Endodermal cell (in vitro differentiated cells): ENCODE measurements at regions not wholly inside any gene's neighbourhood (a gene's known extent, or its start where the extent isn't known, plus 50 kb on each side); places are given as distances from the start of the nearest gene placed in this dataset.

Source experiments
- DNase-seq: peaks from one replicate; pipeline ENCODE4 v3.0.0-alpha.2; 2017
- H3K27ac ChIP-seq: 2 replicates; pipeline ENCODE4 v1.5.1; 2013; ENCODE audit warnings: mild to moderate bottlenecking, low read depth, low read length, moderate library complexity
- H3K27me3 ChIP-seq: 2 replicates; pipeline ENCODE4 v1.6.1; 2013; ENCODE audit warnings: mild to moderate bottlenecking, low read length, moderate library complexity; ENCODE audit not compliant: insufficient read depth, control insufficient read depth, poor library complexity, severe bottlenecking
- H3K36me3 ChIP-seq: 2 replicates; pipeline ENCODE4 v1.7.0; 2013; ENCODE audit warnings: mild to moderate bottlenecking, low read length, moderate library complexity; ENCODE audit not compliant: control insufficient read depth, insufficient read depth
- H3K4me1 ChIP-seq: one replicate; pipeline ENCODE4 v1.7.0; 2013; ENCODE audit warnings: low read length; ENCODE audit not compliant: control insufficient read depth, insufficient read depth
- H3K4me3 ChIP-seq: 2 replicates; pipeline ENCODE4 v1.5.1; 2013; ENCODE audit warnings: mild to moderate bottlenecking, low read length, moderate library complexity
- H3K9ac ChIP-seq: 2 replicates; pipeline ENCODE4 v1.6.1; 2013; ENCODE audit warnings: mild to moderate bottlenecking, low read length, moderate library complexity; ENCODE audit not compliant: poor library complexity, severe bottlenecking; ENCODE audit errors: extremely low read depth
- H3K9me3 ChIP-seq: 2 replicates; pipeline ENCODE4 v1.6.1; 2013; ENCODE audit warnings: mild to moderate bottlenecking, low read length, moderate library complexity; ENCODE audit not compliant: control insufficient read depth
- H3K27ac Mint-ChIP-seq: 2 replicates; pipeline ENCODE4 v1.8.0; 2020; ENCODE audit warnings: mixed read lengths
- H3K27me3 Mint-ChIP-seq: 2 replicates; pipeline ENCODE4 v1.8.0; 2021; ENCODE audit warnings: mild to moderate bottlenecking, mixed read lengths; ENCODE audit not compliant: insufficient read depth
- H3K36me3 Mint-ChIP-seq: 2 replicates; pipeline ENCODE4 v1.8.0; 2020; ENCODE audit warnings: low read depth, mixed read lengths
- H3K4me1 Mint-ChIP-seq: 2 replicates; pipeline ENCODE4 v1.8.0; 2020; ENCODE audit warnings: mixed read lengths
- H3K4me3 Mint-ChIP-seq: 2 replicates; pipeline ENCODE4 v1.8.0; 2020; ENCODE audit warnings: mild to moderate bottlenecking, moderate library complexity, mixed read lengths
- H3K9me3 Mint-ChIP-seq: 2 replicates; pipeline ENCODE4 v1.8.0; 2020; ENCODE audit warnings: mild to moderate bottlenecking, mixed read lengths
- WGBS, 2 experiments: methylation state at CpG; one replicate each; pipeline versions ENCODE4 v1.1.5 to v1.1.7; 2013; ENCODE audit warnings: missing lambda C conversion rate in 2 of 2, mixed read lengths in 1 of 2; ENCODE audit not compliant: insufficient coverage in 1 of 2, insufficient read length in 1 of 2; 5-methylcytosine and 5-hydroxymethylcytosine counted together
- TF ChIP-seq, protein P1 (sequence below): fragments of 200-600 bp; sonication (generic); conservative IDR thresholded peaks from 2 replicates; pipeline ENCODE4 v1.5.0; 2021; ENCODE audit warnings: antibody characterized with exemption, mild to moderate bottlenecking

DNA sequence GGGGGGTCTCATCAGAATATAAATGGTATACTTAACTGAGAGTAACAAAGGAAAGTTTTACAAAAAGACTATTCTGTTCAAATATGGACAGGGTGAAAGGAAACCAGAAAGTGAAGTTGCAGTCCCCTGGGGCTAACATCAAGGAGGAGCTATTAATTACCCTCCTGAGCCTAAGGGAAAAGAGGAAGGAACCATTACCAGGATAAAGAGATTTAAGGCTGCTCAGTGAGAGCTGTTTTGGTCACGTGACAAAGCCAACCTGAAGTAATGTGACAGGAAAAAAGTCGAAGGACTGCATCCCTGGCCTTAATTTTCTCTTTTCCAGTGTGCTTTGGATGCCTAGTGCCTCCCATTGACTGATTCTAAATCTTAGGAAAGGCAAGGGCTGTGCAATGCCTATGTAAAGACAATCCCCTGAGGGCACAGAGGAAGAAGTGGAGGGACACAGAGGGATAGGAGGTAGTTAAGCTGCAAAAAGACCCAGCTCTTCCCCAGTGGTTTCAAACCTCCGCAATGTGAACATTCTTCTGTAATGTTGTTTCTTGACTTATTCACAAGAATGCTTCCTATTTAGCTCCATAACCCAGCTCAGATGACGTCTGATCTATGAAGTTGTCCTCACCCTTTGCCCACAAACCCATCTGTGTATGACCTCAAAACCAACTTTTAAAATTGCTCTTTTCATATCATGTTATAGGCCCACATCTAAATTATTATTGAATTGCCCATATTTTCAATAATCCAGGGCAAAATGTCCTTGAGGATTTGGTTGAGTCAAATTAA, 187.7 kb upstream of the DCN start:
- Histone ChIP-seq H3K4me3 (no peak overlapping the region), H3K36me3 (no peaks in the 10 kb centered on the region), H3K27ac (no peak overlapping the region), H3K4me1 (no peaks in the 10 kb centered on the region), H3K27me3 (no peaks in the 10 kb centered on the region), H3K9ac (no peak overlapping the region), H3K9me3 (no peaks in the 10 kb centered on the region)
- DNase-seq = peak; percentile 65
- peaks cover 3% of the 10 kb centered on the region for H3K27me3 Mint-ChIP-seq
- WGBS, 2 experiments = 62% methylated on average over 4 of the region's 4 CpGs
- H3K36me3 Mint-ChIP-seq = no peaks in the 10 kb centered on the region
- peaks cover 2% of the 10 kb centered on the region for H3K9me3 Mint-ChIP-seq
- TF ChIP-seq, protein P1, sequence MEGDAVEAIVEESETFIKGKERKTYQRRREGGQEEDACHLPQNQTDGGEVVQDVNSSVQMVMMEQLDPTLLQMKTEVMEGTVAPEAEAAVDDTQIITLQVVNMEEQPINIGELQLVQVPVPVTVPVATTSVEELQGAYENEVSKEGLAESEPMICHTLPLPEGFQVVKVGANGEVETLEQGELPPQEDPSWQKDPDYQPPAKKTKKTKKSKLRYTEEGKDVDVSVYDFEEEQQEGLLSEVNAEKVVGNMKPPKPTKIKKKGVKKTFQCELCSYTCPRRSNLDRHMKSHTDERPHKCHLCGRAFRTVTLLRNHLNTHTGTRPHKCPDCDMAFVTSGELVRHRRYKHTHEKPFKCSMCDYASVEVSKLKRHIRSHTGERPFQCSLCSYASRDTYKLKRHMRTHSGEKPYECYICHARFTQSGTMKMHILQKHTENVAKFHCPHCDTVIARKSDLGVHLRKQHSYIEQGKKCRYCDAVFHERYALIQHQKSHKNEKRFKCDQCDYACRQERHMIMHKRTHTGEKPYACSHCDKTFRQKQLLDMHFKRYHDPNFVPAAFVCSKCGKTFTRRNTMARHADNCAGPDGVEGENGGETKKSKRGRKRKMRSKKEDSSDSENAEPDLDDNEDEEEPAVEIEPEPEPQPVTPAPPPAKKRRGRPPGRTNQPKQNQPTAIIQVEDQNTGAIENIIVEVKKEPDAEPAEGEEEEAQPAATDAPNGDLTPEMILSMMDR = no peak
- H3K4me1 Mint-ChIP-seq = peaks cover 26% of the 10 kb centered on the region
- no peak overlapping the region for H3K4me3 Mint-ChIP-seq
- H3K27ac Mint-ChIP-seq = no peak overlapping the region

DNA sequence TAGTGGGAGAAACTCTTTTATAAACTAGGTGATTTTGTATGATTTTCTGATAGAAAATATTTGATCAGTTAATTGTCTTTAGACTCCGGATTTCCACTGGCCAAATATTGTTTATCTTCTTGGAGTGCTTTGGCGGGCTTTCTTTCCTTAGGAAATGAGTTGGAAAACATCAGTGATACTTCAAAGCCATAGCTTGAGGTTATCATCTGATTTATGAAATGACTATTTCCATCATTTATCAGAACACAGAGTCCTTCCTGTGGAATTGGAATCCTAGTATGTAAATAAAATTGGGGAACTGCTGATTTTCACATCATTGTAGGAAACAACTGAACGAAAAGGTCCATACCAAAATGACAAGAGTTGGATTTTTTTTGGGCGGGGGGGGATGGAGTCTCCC, 186.0 kb upstream of the DCN start:
- Histone ChIP-seq H3K36me3 (no peaks in the 10 kb centered on the region), H3K9me3 (no peaks in the 10 kb centered on the region), H3K4me3 (peak overlapping the region; percentile 54), H3K27ac (no peak overlapping the region), H3K27me3 (no peaks in the 10 kb centered on the region), H3K9ac (no peak overlapping the region), H3K4me1 (no peaks in the 10 kb centered on the region)
- DNase-seq = no peak
- Mint-ChIP-seq H3K36me3 (no peaks in the 10 kb centered on the region), H3K9me3 (peaks cover 2% of the 10 kb centered on the region), H3K4me1 (peaks cover 24% of the 10 kb centered on the region), H3K27ac (no peak overlapping the region), H3K4me3 (no peak overlapping the region), H3K27me3 (peaks cover 3% of the 10 kb centered on the region)
- TF ChIP-seq, protein P1 = no peak
- 80 to 93% methylated on average over 1 to 4 of the region's 4 CpGs for WGBS, 2 experiments

DNA sequence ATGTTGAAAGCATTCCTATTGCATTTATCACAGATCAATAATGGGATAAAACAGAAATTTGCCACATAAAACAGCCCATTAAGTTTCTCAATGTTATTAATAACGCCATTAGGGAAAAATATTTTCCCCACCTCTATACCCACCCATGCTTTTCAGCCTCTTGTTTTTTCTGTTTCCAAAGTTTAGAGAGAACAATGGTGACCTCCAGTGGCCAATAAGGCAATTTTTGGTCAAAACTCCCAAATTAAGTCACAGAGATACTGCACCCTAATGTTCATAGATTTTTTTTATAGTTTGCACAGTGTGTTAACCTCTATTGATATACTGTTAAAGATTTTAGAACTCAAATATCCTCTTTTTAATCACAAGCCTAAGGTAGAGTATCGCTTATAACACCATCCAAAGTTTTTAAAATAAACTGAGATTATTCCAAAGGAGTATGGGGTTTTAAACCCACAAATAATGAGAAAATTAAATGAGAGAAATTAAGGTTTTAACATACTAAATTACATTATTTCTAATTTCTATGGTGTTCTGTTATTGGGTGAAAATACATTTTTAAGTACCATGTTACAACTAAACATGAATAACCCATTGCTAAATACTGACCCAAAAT, 184.7 kb upstream of the DCN start:
- WGBS, 2 experiments = 59 to 60% methylated on average over 1 of the region's 2 CpGs

More for the DNA sequence above, 184.7 kb upstream of the DCN start:
- H3K27ac Mint-ChIP-seq = no peak overlapping the region
- peaks cover 3% of the 10 kb centered on the region for H3K27me3 Mint-ChIP-seq
- Histone ChIP-seq H3K36me3 (no peaks in the 10 kb centered on the region), H3K9ac (no peak overlapping the region), H3K9me3 (no peaks in the 10 kb centered on the region), H3K27ac (no peak overlapping the region), H3K4me1 (no peaks in the 10 kb centered on the region), H3K27me3 (no peaks in the 10 kb centered on the region), H3K4me3 (peak overlapping the region; percentile 54)
- no peak for DNase-seq
- peaks cover 24% of the 10 kb centered on the region for H3K4me1 Mint-ChIP-seq
- H3K36me3 Mint-ChIP-seq = no peaks in the 10 kb centered on the region
- H3K4me3 Mint-ChIP-seq = no peak overlapping the region
- H3K9me3 Mint-ChIP-seq = peaks cover 2% of the 10 kb centered on the region
- TF ChIP-seq, protein P1 = peak; percentile 75
